Central memory CD8-positive, alpha-beta T cell (primary cell): ENCODE measurements at regions not wholly inside any gene's neighbourhood (a gene's known extent, or its start where the extent isn't known, plus 50 kb on each side); places are given as distances from the start of the nearest gene placed in this dataset.

ENCODE experiments used
- ATAC-seq: fragments of 150-1000 bp; cut with Tn5 transposase; replicated peaks from 2 replicates; pipeline ENCODE4 v1.10.0; 2022; ENCODE audit warnings: mild to moderate bottlenecking, moderate FRiP score, moderate number of reproducible peaks; ENCODE audit not compliant: poor library complexity, severe bottlenecking; ENCODE audit errors: extremely low read depth
- DNase-seq, 2 donors: peaks; one replicate each; pipeline ENCODE4 v3.0.0; 2021; ENCODE audit warnings: low spot score in 2 of 2
- H3K27ac Mint-ChIP-seq: one replicate; pipeline ENCODE4 v1.8.0; 2022; ENCODE audit warnings: low read depth, mild to moderate bottlenecking, moderate library complexity, mixed read lengths
- H3K27me3 Mint-ChIP-seq: one replicate; pipeline ENCODE4 v1.8.0; 2022; ENCODE audit warnings: mixed read lengths
- H3K36me3 Mint-ChIP-seq: one replicate; pipeline ENCODE4 v1.8.0; 2022; ENCODE audit warnings: mild to moderate bottlenecking, moderate library complexity, mixed read lengths; ENCODE audit not compliant: insufficient read depth
- H3K4me1 Mint-ChIP-seq: one replicate; pipeline ENCODE4 v1.8.0; 2022; ENCODE audit warnings: mixed read lengths
- H3K4me3 Mint-ChIP-seq: one replicate; pipeline ENCODE4 v1.8.0; 2022; ENCODE audit warnings: mild to moderate bottlenecking, moderate library complexity, mixed read lengths
- H3K9me3 Mint-ChIP-seq: one replicate; pipeline ENCODE4 v1.8.0; 2022; ENCODE audit warnings: mixed read lengths

GRCh38 chr6:147621263-147621662, 112.8 kb downstream of the SAMD5 start:
- DNase-seq (no peak), ATAC-seq (no peak)
- H3K36me3 Mint-ChIP-seq, result no peaks in the 10 kb centered on the region
- H3K9me3 Mint-ChIP-seq, result no peaks in the 10 kb centered on the region
- H3K27me3 Mint-ChIP-seq, result no peaks in the 10 kb centered on the region
- no peaks in the 10 kb centered on the region for H3K4me1 Mint-ChIP-seq
- no peak overlapping the region for H3K27ac Mint-ChIP-seq
- H3K4me3 Mint-ChIP-seq, result no peak overlapping the region

GRCh38 chr6:147621961-147622360, 113.5 kb downstream of the SAMD5 start:
- ATAC-seq (no peak), DNase-seq (no peak)
- no peaks in the 10 kb centered on the region for H3K4me1 Mint-ChIP-seq
- H3K4me3 Mint-ChIP-seq, result no peak overlapping the region
- no peaks in the 10 kb centered on the region for H3K36me3 Mint-ChIP-seq
- H3K27me3 Mint-ChIP-seq, result no peaks in the 10 kb centered on the region
- no peak overlapping the region for H3K27ac Mint-ChIP-seq
- no peaks in the 10 kb centered on the region for H3K9me3 Mint-ChIP-seq

DNA sequence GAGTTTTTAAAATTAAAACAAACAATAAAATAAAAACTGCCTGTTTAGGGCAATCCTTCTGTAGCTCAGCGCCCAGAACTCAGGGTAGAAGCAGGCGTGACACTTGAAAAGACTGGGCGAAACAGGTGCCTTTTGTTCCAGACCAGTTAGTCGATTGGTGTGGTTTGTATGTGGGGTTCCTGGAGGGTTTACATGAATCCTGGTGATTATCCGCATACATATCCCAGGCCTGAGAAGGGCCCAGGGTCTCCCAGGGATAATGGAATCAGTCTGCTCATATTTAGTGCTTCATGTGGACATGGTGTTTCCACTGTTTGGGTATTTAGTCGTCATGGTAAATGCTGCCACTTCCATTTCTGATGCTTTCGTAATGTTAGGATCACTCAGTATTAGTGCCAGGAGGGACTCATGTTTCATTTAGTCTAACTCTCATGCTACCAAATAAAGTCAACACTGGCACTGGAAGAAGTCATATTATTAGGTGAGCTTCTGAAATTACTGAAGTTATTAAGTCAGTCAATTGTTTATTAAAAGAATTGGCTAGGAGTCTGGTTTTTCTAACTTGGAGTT, 116.5 kb downstream of the SAMD5 start:
- Mint-ChIP-seq H3K4me1 (no peaks in the 10 kb centered on the region), H3K9me3 (no peaks in the 10 kb centered on the region), H3K36me3 (no peaks in the 10 kb centered on the region), H3K4me3 (no peak overlapping the region), H3K27ac (no peak overlapping the region), H3K27me3 (no peaks in the 10 kb centered on the region)
- ATAC-seq (no peak), DNase-seq (no peak)

DNA sequence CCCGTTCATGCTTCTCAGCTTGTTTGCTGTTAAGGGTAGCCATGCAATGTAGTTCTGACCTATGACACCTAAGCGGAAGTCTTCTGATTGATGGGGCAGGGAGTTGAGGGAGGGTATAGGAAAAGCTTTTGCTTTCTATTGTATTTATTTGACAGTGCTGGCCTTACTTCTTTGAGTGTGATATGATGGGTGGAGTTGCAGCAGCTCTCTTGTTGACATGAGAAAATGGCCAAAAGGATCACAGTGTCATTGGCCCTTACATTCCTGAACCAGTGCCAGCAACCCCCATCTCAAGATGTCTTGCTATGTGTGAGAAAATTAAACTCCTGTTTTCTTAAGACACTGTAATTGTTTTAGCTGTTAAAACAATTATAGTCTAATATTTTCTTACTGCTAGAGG, 117.5 kb downstream of the SAMD5 start:
- no peak overlapping the region for H3K27ac Mint-ChIP-seq
- H3K27me3 Mint-ChIP-seq, result no peaks in the 10 kb centered on the region
- ATAC-seq, result no peak
- H3K9me3 Mint-ChIP-seq, result peaks cover 5% of the 10 kb centered on the region
- no peaks in the 10 kb centered on the region for H3K36me3 Mint-ChIP-seq
- no peaks in the 10 kb centered on the region for H3K4me1 Mint-ChIP-seq
- no peak for DNase-seq
- no peak overlapping the region for H3K4me3 Mint-ChIP-seq

DNA sequence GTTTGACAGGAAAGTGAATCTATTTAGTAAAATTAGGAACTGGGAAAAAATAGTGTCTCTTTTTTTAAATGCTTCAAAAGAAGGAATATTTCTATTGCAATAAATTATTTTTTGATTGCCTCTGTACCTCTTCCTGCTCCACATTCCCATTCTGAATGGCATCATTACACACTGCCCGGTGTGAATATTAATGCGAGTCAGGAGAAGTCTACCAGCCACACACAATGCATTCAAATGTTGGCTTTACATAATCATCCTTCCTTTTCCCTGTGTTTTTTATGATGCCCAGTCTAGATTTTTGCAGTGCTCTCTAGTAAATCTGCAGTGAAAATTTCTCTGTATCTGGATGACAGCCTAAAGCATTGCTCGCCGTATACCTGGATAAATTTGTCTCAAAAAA, 118.9 kb downstream of the SAMD5 start:
- Mint-ChIP-seq H3K27ac (no peak overlapping the region), H3K4me1 (no peaks in the 10 kb centered on the region), H3K4me3 (no peak overlapping the region), H3K36me3 (no peaks in the 10 kb centered on the region), H3K27me3 (no peaks in the 10 kb centered on the region), H3K9me3 (peaks cover 15% of the 10 kb centered on the region)
- no peak for ATAC-seq
- DNase-seq, result no peak

DNA sequence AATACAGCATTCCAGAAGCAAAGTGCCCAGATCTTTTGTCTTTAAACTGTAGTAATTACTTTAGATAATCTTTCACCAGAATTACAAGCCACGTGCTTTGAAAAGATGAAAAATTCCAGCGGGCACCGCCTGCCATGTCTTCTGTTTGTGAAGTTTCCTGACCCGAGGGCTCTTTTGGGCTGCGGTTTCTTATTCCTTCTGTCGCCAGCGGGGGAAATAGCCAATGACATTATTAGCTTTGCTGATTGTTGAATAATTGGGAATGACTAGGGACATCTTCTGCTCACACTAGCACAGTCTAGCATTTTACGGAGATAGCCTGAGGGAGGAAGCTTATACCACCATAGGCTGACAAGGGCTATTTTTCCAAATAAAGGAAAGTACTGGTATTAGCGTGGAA, 124.7 kb downstream of the SAMD5 start:
- H3K9me3 Mint-ChIP-seq, result peaks cover 20% of the 10 kb centered on the region
- H3K4me1 Mint-ChIP-seq, result no peaks in the 10 kb centered on the region
- no peaks in the 10 kb centered on the region for H3K36me3 Mint-ChIP-seq
- no peaks in the 10 kb centered on the region for H3K27me3 Mint-ChIP-seq
- H3K4me3 Mint-ChIP-seq, result no peak overlapping the region
- ATAC-seq, result no peak
- DNase-seq, result no peak
- H3K27ac Mint-ChIP-seq, result no peak overlapping the region

- no peak for ATAC-seq
- no peaks in the 10 kb centered on the region for H3K27me3 Mint-ChIP-seq
- H3K36me3 Mint-ChIP-seq, result no peaks in the 10 kb centered on the region
- no peak overlapping the region for H3K4me3 Mint-ChIP-seq
- H3K9me3 Mint-ChIP-seq, result peaks cover 5% of the 10 kb centered on the region
- no peaks in the 10 kb centered on the region for H3K4me1 Mint-ChIP-seq
- no peak for DNase-seq
- no peak overlapping the region for H3K27ac Mint-ChIP-seq
Measured at GRCh38 chr6:147637620-147638195, 129.2 kb downstream of the SAMD5 start.

- ATAC-seq, result no peak
- Mint-ChIP-seq H3K4me1 (no peaks in the 10 kb centered on the region), H3K9me3 (peaks cover 5% of the 10 kb centered on the region), H3K27me3 (no peaks in the 10 kb centered on the region), H3K36me3 (no peaks in the 10 kb centered on the region), H3K27ac (no peak overlapping the region), H3K4me3 (no peak overlapping the region)
- no peak for DNase-seq
Measured at GRCh38 chr6:147639279-147639678, 130.8 kb downstream of the SAMD5 start.

- Mint-ChIP-seq H3K27me3 (no peaks in the 10 kb centered on the region), H3K36me3 (no peaks in the 10 kb centered on the region), H3K4me1 (no peaks in the 10 kb centered on the region), H3K4me3 (no peak overlapping the region), H3K27ac (no peak overlapping the region), H3K9me3 (no peaks in the 10 kb centered on the region)
- DNase-seq (no peak), ATAC-seq (no peak)
Measured at GRCh38 chr6:147640606-147641005, 132.1 kb downstream of the SAMD5 start.

GRCh38 chr6:147641511-147641910, 133.0 kb downstream of the SAMD5 start:
- H3K4me3 Mint-ChIP-seq, result no peak overlapping the region
- H3K4me1 Mint-ChIP-seq, result no peaks in the 10 kb centered on the region
- no peaks in the 10 kb centered on the region for H3K36me3 Mint-ChIP-seq
- DNase-seq, result no peak
- H3K27me3 Mint-ChIP-seq, result no peaks in the 10 kb centered on the region
- no peak overlapping the region for H3K27ac Mint-ChIP-seq
- ATAC-seq, result no peak
- no peaks in the 10 kb centered on the region for H3K9me3 Mint-ChIP-seq

- DNase-seq, result no peak
- no peak for ATAC-seq
- H3K4me3 Mint-ChIP-seq, result no peak overlapping the region
- H3K27me3 Mint-ChIP-seq, result no peaks in the 10 kb centered on the region
- no peaks in the 10 kb centered on the region for H3K4me1 Mint-ChIP-seq
- H3K27ac Mint-ChIP-seq, result no peak overlapping the region
- no peaks in the 10 kb centered on the region for H3K36me3 Mint-ChIP-seq
- peaks cover 6% of the 10 kb centered on the region for H3K9me3 Mint-ChIP-seq
Measured at GRCh38 chr6:147642458-147642857, 134.0 kb downstream of the SAMD5 start.

DNA sequence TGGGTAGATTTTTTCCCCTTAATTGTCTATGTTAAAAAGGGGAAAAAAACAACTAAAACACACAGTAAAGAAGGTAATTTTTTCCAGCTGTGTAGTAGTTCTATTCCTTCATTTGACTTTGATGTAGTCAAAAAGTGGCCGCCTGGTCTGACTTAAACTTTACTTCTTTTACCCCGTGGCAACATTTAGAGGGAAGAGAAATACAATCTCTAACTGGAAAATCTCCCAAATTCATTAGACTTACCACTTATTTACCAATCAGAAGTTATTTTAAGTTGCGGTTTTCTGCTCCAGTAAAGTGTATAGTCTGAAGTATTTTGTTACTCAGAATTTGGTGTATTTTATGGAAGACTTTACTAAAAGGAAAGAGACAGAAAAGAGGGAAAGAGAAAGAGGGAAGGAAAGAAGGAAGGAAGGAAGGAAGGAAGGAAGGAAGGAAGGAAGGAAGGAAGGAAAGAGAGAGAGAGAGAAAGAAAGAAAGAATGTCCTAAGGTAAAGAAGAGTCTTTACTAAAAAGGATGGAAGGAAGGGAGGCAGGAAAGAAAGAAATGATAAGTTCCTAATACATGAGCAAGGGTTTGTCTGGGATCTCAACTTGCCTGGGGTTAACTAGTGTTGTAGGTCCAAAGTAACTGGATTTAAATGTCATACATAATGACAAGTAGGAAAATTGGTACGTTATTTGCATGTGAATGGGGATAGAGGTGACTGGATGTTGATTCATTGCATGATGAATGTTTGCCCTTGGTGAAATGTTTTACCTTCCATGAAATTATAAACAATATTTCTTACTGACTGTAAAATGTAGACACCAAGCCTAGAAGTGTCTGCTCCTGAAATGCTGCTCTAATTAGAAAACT, 135.1 kb downstream of the SAMD5 start:
- DNase-seq, result no peak

GRCh38 chr6:147648916-147649315, 140.4 kb downstream of the SAMD5 start:
- H3K27me3 Mint-ChIP-seq, result no peaks in the 10 kb centered on the region
- H3K36me3 Mint-ChIP-seq, result no peaks in the 10 kb centered on the region
- no peak overlapping the region for H3K27ac Mint-ChIP-seq
- peaks cover 8% of the 10 kb centered on the region for H3K9me3 Mint-ChIP-seq
- no peak for ATAC-seq
- DNase-seq, result no peak
- H3K4me1 Mint-ChIP-seq, result no peaks in the 10 kb centered on the region
- H3K4me3 Mint-ChIP-seq, result no peak overlapping the region

More for the DNA sequence above, 135.1 kb downstream of the SAMD5 start:
- Mint-ChIP-seq H3K36me3 (no peaks in the 10 kb centered on the region), H3K4me1 (no peaks in the 10 kb centered on the region), H3K27me3 (no peaks in the 10 kb centered on the region), H3K27ac (no peak overlapping the region), H3K4me3 (no peak overlapping the region), H3K9me3 (peaks cover 8% of the 10 kb centered on the region)
- ATAC-seq, result no peak
